ENCODE measurements at regions not wholly inside any gene's neighbourhood (a gene's known extent, or its start where the extent isn't known, plus 50 kb on each side); places are given as distances from the start of the nearest gene placed in this dataset.
"Not testable (repeated sequence)": the region's sequence is repeated elsewhere in the genome, so short reads cannot be mapped to it uniquely, and the experiment has no call there.

- DNase-seq (ENCODE audit: low spot score): no peak
Measured at GRCh38 chr20:53856300-53857295, 213.8 kb downstream of the BCAS1 start.

- no peak for DNase-seq (ENCODE audit: low spot score)
Measured at GRCh38 chr20:53855733-53856132, 214.7 kb downstream of the BCAS1 start.

GRCh38 chr20:53854609-53854926, 215.8 kb downstream of the BCAS1 start:
- DNase-seq (ENCODE audit: low spot score): not testable (repeated sequence)

- DNase-seq (ENCODE audit: low spot score): no peak
Measured at GRCh38 chr20:53853111-53853713, 217.2 kb downstream of the BCAS1 start.

GRCh38 chr20:53852691-53853090, 217.7 kb downstream of the BCAS1 start:
- DNase-seq (ENCODE audit: low spot score): no peak

GRCh38 chr20:53852014-53852413, 218.4 kb downstream of the BCAS1 start:
- DNase-seq (ENCODE audit: low spot score): no peak

- no peak for DNase-seq (ENCODE audit: low spot score)
Measured at GRCh38 chr20:53850319-53850718, 220.1 kb downstream of the BCAS1 start.

GRCh38 chr20:53849471-53850059, 220.8 kb downstream of the BCAS1 start:
- DNase-seq (ENCODE audit: low spot score): no peak

- DNase-seq (ENCODE audit: low spot score): no peak
Measured at GRCh38 chr20:53848304-53848703, 222.1 kb downstream of the BCAS1 start.

- DNase-seq (ENCODE audit: low spot score): no peak
Measured at GRCh38 chr20:53847837-53848170, 222.6 kb downstream of the BCAS1 start.

GRCh38 chr20:53847139-53847836, 223.1 kb downstream of the BCAS1 start:
- no peak for DNase-seq (ENCODE audit: low spot score)

- DNase-seq (ENCODE audit: low spot score): no peak
Measured at GRCh38 chr20:53846640-53847039, 223.8 kb downstream of the BCAS1 start.

- DNase-seq (ENCODE audit: low spot score): no peak
Measured at GRCh38 chr20:53845980-53846379, 224.4 kb downstream of the BCAS1 start.

GRCh38 chr20:53844259-53844658, 226.1 kb downstream of the BCAS1 start:
- DNase-seq (ENCODE audit: low spot score): no peak

- no peak for DNase-seq (ENCODE audit: low spot score)
Measured at GRCh38 chr20:53843645-53844044, 226.7 kb downstream of the BCAS1 start.

- DNase-seq (ENCODE audit: low spot score): no peak
Measured at GRCh38 chr20:53842301-53843099, 227.9 kb downstream of the BCAS1 start.

- no peak for DNase-seq (ENCODE audit: low spot score)
Measured at GRCh38 chr20:53841741-53842140, 228.7 kb downstream of the BCAS1 start.

GRCh38 chr20:53840532-53840931, 229.9 kb downstream of the BCAS1 start:
- DNase-seq (ENCODE audit: low spot score): no peak

GRCh38 chr20:53839423-53840176, 230.8 kb downstream of the BCAS1 start:
- no peak for DNase-seq (ENCODE audit: low spot score)

- DNase-seq (ENCODE audit: low spot score): no peak
Measured at GRCh38 chr20:53838311-53838868, 232.0 kb downstream of the BCAS1 start.

All from COLO829 (cell line).